GM18517 (cell line): ENCODE measurements at regions not wholly inside any gene's neighbourhood (a gene's known extent, or its start where the extent isn't known, plus 50 kb on each side); places are given as distances from the start of the nearest gene placed in this dataset.
"Not testable (repeated sequence)": the region's sequence is repeated elsewhere in the genome, so short reads cannot be mapped to it uniquely, and the experiment has no call there.

ENCODE experiments used
- ATAC-seq: cut with Tn5 transposase; IDR thresholded peaks from one replicate; pipeline ENCODE4 v1.9.1; 2021; ENCODE audit warnings: mild to moderate bottlenecking, moderate library complexity; ENCODE audit not compliant: unreplicated experiment

DNA sequence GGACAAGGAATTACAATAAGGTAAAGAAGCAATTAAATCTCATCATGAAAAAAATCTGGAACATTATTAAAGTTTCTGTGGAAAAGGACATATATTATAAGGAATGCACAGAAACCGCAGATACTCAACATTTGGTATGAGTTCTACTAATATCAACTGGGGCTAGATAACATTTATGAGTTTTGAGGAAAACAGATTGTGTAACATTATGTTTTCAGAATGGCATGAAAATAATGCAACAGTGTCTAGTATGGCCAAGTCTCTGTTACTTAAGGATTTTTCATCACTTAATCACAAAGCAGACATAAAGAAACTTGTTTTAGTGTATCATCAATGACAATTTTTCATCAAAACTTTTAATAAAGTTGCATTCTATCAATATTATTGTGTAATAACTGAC lies 785.0 kb downstream of the GLUD2 start:
- no peak for ATAC-seq

DNA sequence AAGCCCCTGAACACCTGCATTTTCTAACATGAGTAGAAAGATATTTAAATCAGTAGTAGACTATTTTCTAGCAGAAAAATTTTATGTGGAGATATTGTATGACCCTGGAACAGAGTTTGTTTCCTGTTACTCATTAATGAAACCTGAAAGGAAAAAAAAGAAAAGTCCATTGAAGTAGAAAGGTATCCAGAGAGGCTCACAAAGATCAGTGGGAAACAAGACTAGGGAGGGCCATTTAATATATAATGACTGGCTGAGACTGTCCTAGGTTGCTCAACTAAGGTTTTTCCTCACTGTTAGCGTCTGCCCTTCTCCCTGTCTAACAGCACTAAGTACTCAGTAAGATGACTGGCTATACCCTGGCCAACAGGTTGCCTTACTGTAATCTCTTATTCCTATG lies 788.6 kb downstream of the GLUD2 start:
- ATAC-seq: no peak

DNA sequence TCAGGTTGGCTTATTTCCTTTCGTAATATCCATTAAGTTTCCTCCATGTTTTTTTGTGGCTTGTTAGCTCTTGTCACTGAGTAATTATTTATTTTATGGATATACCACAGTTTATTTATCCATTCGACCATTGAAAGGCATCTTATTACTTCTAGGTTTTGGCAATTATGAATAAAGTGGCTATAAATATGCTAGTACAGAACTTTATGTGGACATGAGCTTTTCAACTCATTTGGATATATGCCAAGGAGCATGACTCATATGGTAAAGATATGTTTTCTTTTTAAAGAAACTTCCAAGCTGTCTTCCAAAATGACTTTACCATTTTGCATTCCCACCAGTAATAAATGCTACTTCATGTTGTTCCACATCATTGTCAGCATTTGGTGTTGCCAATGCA lies 803.6 kb downstream of the GLUD2 start:
- no peak for ATAC-seq

DNA sequence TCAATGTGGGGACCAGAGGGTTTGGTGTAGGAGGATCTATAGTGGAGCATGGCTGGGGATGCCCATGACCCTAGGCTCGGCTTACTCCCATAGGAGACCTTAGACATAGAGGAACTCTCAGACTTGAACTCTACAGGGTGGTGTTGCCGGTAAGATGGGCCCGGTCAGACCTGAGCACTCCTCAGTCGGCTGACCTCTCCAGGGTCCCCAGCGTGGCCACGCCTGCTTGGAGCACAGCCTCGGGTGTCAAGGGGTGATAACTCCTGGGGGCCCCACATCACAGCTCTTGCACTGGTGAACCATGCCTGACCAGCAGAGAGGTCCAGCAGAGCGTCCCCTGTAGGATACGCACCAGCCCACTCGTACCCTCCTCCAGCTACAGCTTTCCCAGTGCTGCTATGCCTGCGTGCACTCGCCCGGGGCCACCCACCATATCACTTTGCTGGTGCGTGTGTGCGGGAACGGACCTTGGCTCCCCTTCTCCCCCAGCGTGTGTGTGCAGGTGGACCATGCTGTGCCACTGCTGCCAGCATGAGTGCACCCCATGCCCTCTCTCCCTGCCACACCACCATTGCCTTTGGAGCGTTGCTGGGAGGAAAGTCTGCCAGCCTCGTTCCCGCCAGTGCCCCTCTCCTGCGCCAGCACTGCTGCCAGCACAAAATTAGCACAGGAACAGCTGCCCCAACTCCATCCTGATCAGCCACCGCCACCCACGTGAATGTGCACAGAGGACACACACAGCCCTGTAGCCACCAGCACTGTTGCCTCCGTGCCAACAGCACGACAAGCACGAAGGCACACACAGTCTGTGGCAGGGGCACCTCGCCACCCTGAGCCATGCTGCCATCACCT lies 806.6 kb downstream of the GLUD2 start:
- ATAC-seq: no peak

DNA sequence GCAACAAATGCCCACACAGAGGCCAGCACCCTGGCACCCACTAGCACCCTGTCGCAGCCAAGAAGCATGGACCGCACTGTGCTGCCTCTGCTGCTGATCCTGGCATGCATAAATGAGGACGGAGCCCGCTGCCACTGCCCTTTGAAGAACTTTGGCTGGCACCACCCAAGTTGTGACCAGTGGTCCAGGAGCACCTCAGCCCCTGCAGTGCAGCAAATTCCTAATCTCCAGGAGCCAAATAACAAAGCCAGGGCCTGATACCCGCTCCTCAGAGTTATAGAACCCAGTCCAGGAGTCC lies 807.2 kb downstream of the GLUD2 start:
- ATAC-seq: no peak

DNA sequence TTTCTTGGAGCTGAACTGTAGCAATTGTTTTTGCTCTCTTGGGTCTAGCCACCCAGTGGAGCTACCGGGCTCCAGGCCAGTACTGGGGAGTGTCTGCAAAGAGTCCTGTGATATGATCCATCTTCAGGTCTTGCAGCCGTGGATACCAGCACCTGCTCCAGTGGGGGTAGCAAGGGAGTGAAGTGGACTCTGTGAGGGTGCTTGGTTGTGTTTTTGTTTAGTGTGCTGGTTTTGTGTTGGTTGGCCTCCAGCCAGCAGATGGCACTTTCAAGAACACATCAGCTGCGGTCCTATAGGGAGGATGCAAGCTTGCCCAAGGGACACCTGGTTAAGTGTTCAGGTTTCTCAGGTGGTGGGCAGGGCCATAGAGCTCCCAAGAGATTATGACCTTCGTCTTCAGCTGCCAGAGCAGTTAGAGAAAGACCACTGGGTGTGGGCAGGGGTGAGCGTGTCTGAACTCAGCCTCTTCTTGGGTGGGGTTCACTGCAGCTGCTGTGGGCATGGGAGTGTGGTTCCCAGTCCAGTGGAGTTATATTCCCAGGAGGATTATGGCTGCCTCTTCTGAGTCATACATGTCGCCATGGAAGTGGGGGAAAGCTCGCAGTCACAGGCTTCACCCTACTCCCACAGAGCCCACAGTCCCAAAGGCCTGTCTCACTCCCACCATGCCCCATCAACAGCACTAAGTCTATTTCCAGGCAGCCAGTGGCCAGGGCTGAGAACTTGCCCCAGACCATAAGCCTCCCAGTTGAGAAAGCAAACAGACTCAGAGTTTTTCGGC lies 811.6 kb downstream of the GLUD2 start:
- no peak for ATAC-seq

DNA sequence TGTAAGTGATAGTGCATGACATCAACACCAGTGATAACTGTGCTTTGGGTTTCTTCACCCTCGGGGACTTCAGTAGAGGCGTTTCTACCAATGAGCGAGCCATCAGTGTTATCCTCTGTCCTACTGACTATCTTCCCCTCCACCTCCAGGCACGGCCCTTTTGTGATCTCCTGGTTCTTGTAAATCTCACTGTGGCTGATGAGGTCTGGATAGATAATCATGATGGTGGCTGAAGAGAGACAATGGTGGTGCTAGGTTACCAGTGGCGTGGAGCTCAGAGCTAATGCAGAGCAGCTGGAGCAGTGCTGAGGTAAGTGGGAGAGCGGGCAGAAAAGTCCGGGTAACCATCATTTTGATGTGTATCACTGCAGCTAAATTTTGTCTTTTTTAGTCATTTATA lies 816.6 kb downstream of the GLUD2 start:
- no peak for ATAC-seq

DNA sequence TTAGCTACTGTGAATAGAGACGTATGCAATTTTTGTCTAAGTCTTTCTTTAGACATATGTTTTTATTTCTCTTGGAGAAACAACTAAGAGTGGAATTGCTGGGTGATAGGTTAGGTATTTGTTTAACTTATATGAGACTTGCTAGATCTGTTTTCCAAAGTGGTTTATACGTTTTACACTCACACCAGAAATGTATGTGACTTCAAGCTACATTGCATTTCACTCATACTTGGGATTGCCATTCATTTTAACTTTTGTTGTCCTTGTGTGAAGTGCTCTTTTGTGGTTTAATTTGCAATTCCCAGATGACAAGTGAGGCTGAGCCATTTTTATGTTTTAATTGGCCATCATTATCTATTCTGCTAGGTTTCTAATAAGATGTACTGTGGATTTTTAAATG lies 817.2 kb downstream of the GLUD2 start:
- ATAC-seq: no peak

DNA sequence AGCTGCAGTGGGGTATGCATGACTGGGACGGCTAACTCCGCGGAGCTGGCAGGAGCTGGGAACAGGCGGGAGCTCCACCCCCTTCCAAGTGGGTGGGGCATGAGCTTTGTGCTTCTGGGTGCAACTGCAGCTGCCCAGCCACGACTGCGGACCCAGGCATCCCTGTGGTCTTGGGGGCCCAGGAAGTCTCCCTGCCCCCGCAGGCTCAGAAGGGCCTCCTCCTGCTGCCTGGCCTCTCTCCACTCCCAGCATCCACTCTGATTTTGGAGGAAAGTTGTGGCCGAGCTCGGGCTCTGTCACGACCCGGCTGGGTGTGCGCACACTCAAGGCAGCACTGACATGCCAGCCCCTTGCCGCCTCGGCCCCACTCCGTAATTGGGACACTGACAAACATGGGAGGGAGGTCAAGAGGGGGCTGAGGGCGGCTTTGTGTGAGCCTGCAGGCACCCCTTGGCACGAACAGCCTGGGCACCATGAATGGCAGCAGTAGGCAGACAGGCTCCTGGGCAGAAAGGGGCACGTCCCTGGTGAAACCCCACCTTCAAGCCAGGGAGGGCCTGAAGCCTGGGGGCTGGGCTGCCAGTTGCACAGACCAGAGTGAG lies 822.6 kb downstream of the GLUD2 start:
- ATAC-seq: no peak

DNA sequence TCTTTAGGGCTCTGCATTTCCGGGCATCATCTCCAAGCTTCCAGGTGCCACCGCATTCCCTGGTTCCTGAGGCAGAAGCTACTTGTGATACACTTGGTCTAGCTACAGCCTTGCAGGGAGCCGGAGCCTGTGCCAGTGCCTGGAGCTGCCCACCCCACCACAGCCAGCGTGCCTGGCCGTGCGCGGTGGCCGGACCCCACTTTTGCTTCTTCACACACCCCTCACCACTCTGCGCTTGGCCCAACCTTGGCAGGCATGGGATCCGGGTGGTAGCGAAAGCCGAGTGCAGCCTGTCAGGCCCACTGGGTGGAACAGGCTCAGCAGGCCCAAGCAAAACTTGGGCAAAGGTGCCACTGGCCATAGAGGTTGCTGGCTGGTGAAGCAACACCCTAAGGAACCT lies 823.7 kb downstream of the GLUD2 start:
- ATAC-seq: no peak

DNA sequence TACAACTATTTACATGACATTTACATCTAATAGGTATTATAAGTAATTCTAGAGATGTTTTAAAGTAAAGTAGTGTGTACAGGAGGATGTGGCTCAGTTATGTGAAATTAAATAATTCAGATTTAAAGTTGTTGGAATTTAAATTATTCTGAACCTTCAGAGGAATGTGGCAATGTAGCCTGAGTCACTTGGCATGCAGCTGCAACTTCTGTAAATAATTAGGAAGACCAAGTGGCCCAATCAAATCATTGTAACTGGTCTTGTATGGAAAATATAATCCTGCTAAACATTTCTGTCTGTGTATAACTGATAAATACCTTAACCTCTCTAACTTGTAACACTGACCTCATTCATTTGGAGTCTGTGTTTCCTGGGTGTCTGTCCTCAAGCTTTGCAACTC lies 828.9 kb downstream of the GLUD2 start:
- no peak for ATAC-seq

DNA sequence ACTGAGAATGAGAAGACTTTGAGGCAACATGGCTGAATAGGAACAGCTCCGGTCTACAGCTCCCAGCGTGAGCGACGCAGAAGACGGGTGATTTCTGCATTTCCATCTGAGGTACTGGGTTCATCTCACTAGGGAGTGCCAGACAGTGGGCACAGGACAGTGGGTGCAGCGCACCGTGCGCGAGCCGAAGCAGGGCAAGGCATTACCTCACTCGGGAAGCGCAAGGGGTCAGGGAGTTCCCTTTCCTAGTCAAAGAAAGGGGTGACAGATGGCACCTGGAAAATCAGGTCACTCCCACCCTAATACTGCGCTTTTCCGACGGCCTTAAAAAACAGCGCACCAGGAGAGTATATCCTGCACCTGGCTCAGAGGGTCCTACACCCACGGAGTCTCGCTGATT lies 829.9 kb downstream of the GLUD2 start:
- not testable (repeated sequence) for ATAC-seq

DNA sequence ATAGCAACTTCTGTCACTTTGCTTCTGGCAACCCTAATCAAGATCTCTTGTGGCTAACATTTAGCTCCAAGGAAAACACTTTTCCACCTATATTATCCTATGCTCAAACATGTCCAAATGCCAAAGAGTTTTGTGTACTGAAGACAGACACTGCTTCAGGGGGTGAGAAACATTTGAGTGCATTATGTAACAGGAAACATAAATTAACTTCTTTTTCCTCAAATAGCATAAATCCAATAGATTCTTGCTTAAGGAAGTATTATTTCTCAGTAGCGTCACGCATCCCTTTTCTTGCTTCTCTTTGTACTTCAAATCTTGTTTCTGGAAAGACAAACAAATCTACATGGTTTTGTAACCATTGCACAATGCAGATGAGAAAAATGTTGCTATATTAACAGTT lies 839.1 kb downstream of the GLUD2 start:
- no peak for ATAC-seq

DNA sequence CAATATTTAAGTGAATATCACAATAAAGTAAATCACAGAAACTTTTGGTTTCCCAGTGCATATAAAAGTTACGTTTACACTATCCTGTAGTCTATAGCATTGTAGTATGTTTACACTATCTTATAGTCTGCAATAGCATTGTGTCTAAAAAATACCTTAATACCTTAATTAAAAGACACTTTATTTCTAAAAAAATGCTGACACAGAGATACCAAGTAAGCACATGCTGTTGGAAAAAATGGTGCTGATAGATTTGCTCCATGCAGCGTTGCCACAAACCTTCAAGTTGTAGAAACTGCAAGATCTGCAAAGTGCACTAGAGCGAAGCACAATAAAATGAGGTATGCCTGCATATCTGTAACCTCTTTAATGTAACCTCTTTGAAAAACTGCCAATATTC lies 847.3 kb downstream of the GLUD2 start:
- no peak for ATAC-seq

DNA sequence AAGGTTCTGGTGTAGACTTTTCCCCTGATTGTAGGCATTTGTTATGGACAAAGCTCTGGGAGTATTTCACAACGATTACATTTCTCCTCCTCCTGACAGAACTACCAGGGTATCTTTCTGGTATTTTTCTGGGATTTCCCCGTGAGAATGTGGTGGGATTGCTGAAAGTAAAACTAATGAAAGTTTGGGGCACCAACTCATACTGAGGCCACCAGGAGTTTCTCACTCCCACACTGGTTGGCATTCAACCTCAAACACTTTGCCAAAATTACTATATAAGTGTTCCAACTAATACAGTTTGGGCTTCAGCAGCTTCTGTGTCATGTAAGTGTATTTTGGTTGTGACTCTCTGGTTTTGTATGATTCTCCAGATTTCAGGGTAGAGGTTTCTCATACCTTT lies 855.1 kb downstream of the GLUD2 start:
- ATAC-seq: no peak

DNA sequence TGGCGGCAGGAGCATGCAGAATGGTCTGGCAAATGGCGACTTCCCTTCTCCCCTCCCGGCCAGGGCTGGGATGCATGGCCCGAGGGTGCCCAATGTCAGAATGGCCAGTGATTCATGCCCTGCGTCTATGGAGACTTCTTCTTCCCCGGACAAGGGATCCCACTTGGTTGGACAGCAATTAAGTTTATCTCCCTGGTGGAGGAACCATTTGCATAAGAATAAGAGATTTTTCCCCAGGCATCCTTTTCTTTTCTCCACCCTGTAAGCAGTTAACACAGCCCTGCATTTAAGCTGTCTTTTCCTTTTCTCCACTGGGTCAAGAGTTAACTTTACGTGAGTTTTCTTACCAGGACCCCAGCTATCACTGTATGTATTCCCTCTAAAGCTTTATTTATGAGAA lies 856.6 kb downstream of the GLUD2 start:
- no peak for ATAC-seq

DNA sequence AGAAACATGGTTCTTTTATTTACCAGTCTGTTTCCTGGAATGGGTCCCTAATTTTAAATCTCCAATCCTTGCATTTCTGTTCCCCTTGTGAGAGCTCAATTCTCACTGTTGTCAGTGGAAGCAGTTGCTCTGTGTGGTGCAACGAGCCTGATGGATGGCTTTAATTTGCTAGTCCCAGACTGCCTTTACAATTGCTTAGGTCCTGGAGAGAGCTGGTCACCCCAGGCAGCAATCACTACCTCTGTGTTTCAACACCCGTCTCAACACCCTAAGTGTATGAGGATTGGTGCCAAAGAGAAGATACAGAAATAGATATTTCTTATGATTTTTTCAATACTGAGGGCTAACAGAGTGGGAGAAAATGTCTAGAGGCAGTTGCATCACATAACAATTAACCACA lies 873.8 kb downstream of the GLUD2 start:
- no peak for ATAC-seq

DNA sequence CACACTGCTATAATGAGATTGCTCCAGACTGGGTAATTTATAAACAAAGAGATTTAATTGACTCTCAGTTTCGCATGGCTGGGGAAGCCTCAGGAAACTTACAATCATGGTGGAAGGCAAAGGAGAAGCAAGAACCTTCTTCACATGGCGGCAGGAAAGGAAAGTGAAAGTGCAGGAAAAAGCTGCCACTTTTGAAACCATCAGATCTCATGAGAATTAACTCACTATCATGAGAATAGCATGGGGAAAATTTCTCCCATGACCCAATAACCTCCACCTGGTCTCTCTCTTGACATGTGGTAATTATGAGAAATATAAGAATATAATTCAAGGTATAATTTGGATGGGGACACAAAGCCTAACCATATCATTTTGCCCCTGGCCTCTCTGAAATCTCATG lies 884.2 kb downstream of the GLUD2 start:
- ATAC-seq: no peak

DNA sequence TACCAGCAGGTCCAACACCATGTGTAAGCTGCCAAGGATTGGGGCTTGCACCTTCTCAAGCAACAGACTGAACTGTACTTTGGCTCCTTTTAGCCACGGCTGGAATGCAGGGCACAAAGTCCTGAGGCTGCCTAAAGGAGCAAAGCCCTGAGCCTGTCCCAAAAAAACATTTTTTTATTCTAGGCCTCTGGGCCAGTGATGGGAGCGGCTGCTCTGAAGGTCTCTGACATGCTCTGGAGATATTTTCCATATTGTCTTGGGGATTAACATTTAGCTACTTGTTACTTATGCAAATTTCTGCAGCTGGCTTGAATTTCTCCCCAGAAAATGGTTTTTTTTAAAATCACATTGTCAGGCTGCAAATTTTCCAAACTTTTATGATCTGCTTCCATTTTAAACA lies 885.3 kb downstream of the GLUD2 start:
- no peak for ATAC-seq

DNA sequence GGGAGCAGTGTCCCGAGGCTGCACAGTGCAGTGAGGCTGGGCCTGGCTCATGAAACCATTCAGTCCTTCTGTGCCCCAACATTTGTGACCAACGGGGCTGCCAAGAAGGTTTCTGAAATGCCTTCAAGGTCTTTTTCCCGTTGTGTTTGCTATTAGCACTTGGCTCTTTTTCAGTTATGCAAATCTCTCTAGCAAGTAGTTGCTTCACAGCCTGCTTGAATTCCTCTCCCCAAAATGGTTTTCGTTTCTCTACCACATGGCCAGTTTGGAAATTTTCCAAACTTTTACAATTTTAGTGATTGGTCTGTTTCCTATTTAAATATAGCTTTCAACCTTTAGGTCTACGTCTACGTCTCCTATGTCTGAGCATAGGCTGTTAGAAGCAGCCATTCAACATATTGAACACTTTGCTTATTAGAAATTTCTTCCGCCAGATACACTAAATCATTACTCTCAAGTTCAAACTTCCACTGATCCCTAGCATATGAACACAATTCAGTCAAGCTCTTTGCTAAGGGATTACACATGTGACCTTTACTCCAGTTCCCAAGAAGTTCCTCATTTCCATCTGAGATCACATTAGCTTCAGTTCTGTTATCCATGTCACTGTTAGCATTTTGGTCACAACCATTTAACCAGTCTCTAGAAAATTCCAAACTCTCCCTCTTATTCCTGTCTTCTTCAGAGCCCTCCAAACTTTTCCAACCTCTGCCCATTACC lies 901.8 kb downstream of the GLUD2 start:
- ATAC-seq: no peak

DNA sequence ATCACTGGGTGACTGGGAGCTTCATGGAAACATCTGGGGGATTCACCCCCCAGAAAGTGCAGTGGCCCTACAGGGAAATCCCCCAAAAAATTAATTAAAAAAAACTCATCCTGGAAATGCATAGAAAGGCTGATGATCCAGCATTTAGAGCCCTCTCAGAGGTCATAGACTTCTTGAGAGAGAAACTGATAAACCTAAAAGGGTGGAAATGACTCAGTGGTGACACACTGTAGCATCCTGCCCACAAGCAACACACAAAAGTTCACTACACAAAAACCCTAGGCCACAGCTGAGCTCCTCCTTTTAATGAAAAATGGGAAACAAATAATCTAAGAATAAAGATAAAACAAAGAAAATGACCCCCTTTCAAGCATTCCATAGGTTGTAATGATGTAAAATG lies 911.5 kb downstream of the GLUD2 start:
- ATAC-seq: no peak

DNA sequence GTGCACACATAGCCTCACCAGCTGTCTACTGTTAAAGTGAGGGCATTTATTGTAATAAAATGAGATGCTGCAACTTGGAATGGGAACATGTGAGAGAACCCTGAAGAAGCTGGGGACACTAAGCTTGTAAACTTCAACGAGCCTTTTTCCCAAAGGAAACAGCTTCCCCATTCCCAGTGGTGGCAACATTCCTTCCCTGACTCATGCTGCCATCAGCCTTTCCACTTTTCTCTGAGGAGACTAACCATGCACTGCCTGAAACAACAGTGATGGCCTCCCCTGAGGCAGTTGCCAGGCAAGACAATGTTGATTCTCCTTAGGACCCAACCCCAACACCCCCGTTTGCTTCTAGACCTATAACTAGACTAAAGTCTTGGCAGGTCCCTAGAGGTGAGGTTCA lies 928.3 kb downstream of the GLUD2 start:
- ATAC-seq: no peak
